Endothelial cell of umbilical vein (primary cell): ENCODE measurements at regions not wholly inside any gene's neighbourhood (a gene's known extent, or its start where the extent isn't known, plus 50 kb on each side); places are given as distances from the start of the nearest gene placed in this dataset.

Experiments
- BruUV-seq: library from RNA; stranded (reverse); fragments of 400-500 nt; replicated peaks from 2 replicates; lab custom pipeline; 2021; lab: Mats Ljungman, UMichigan
- CTCF ChIA-PET: fragments of 300-600, 350-600 bp; sonication (Branson Sonifier 250); formaldehyde crosslinking; loops from one replicate; lab custom pipeline; 2021; ENCODE audit warnings: antibody characterized with exemption, inconsistent platforms; lab: Charles Lee
- POLR2A ChIA-PET: fragments of 300-600, 350-600 bp; sonication (Branson Sonifier 250); formaldehyde crosslinking; loops from one replicate; lab custom pipeline; 2021; ENCODE audit warnings: antibody characterized with exemption, inconsistent platforms; lab: Charles Lee
- DNase-seq: peaks from one replicate; pipeline ENCODE4 v3.0.0-alpha.2; 2011; ENCODE audit warnings: low read depth, low spot score
- FAIRE-seq: peaks from 2 replicates; lab custom pipeline; 2011; peaks lifted over from hg19 to GRCh38; lab: Jason Lieb, UNC
- H2AFZ ChIP-seq: 2 replicates; pipeline ENCODE4 v1.6.0; 2012; ENCODE audit warnings: low read depth, low read length, control low read depth, inconsistent platforms
- H3K27ac ChIP-seq: 2 replicates; pipeline ENCODE4 v1.5.1; 2011; ENCODE audit warnings: low read depth, mild to moderate bottlenecking, control low read depth, low read length, moderate library complexity; ENCODE audit not compliant: insufficient read depth
- H3K27me3 ChIP-seq, 2 experiments: 2 replicates each; pipeline versions ENCODE4 v1.6.0 to v1.6.1; 2011; ENCODE audit warnings: low read length in 2 of 2, mixed read lengths in 1 of 2; ENCODE audit not compliant: control insufficient read depth in 2 of 2, insufficient read depth in 2 of 2
- H3K36me3 ChIP-seq, 2 experiments: 2 replicates in 1 of 2; 3 replicates in 1 of 2; pipeline ENCODE4 v1.5.1; 2011; ENCODE audit warnings: low read length in 2 of 2, mild to moderate bottlenecking in 1 of 2, moderate library complexity in 1 of 2; ENCODE audit not compliant: control insufficient read depth in 2 of 2, insufficient read depth in 2 of 2; ENCODE audit errors: extremely low read depth in 1 of 2
- H3K4me1 ChIP-seq: 3 replicates; pipeline ENCODE4 v1.5.1; 2011; ENCODE audit warnings: mild to moderate bottlenecking, low read length; ENCODE audit not compliant: control insufficient read depth, insufficient read depth; ENCODE audit errors: extremely low read depth
- H3K4me2 ChIP-seq: 2 replicates; pipeline ENCODE4 v1.6.1; 2011; ENCODE audit warnings: low read length, control low read depth, mixed read lengths; ENCODE audit not compliant: insufficient read depth
- H3K4me3 ChIP-seq, 3 experiments: fragments of 200-600 bp in 1 of 3; sonication (generic), shearing (Covaris generic) in 1 of 3; replicated peaks in 1 of 3; 2 replicates each; pipeline ENCODE4 v1.5.1; 2011 to 2016; ENCODE audit warnings: control low read depth in 3 of 3, low read length in 3 of 3, mild to moderate bottlenecking in 2 of 3, inconsistent platforms in 1 of 3, low read depth in 1 of 3, moderate library complexity in 1 of 3; ENCODE audit not compliant: insufficient read depth in 1 of 3
- H3K79me2 ChIP-seq: 2 replicates; pipeline ENCODE4 v1.6.0; 2012; ENCODE audit warnings: low read length, inconsistent platforms; ENCODE audit not compliant: control insufficient read depth, insufficient read depth
- H3K9ac ChIP-seq: replicated peaks from 2 replicates; pipeline ENCODE3; 2011; ENCODE audit warnings: low read length, control low read depth; ENCODE audit not compliant: insufficient read depth; ENCODE audit errors: extremely low read depth
- H3K9me1 ChIP-seq: replicated peaks from 3 replicates; pipeline ENCODE4 v1.6.0; 2011; ENCODE audit warnings: mild to moderate bottlenecking, low read length; ENCODE audit not compliant: control insufficient read depth, insufficient read depth; ENCODE audit errors: extremely low read depth
- H3K9me3 ChIP-seq: replicated peaks from 2 replicates; pipeline ENCODE4 v1.5.1; 2012; ENCODE audit warnings: low read length, inconsistent platforms; ENCODE audit not compliant: control insufficient read depth, insufficient read depth
- H4K20me1 ChIP-seq: replicated peaks from 2 replicates; pipeline ENCODE3; 2011; ENCODE audit warnings: mild to moderate bottlenecking, low read length; ENCODE audit not compliant: control insufficient read depth, insufficient read depth; ENCODE audit errors: extremely low read depth
- EZH2 ChIP-seq: IDR thresholded peaks from 2 replicates; pipeline ENCODE4 v1.6.1; 2012; ENCODE audit warnings: borderline replicate concordance, low read depth, mild to moderate bottlenecking, moderate library complexity, low read length, inconsistent platforms; ENCODE audit not compliant: severe bottlenecking
- FOS ChIP-seq: IDR thresholded peaks from 2 replicates; pipeline ENCODE4 v1.6.1; 2011; ENCODE audit warnings: mild to moderate bottlenecking, low read length, moderate library complexity, borderline replicate concordance; ENCODE audit not compliant: insufficient read depth
- GATA2 ChIP-seq: IDR thresholded peaks from 2 replicates; pipeline ENCODE4 v1.7.0; 2011; ENCODE audit warnings: low read depth, mild to moderate bottlenecking, moderate library complexity, mixed read lengths, low read length; ENCODE audit not compliant: insufficient read length, insufficient read depth
- JUN ChIP-seq: IDR thresholded peaks from 2 replicates; pipeline ENCODE4 v1.6.1; 2011; ENCODE audit warnings: borderline replicate concordance, low read depth; ENCODE audit not compliant: insufficient read length, insufficient read depth
- MAX ChIP-seq: IDR thresholded peaks from 2 replicates; pipeline ENCODE4 v1.6.1; 2011; ENCODE audit not compliant: insufficient read depth, insufficient read length
- MYC ChIP-seq: IDR thresholded peaks from one replicate; pipeline ENCODE4 v1.6.1; 2011; ENCODE audit warnings: mild to moderate bottlenecking, low read depth, low read length
- POLR2A ChIP-seq: IDR thresholded peaks from 2 replicates; pipeline ENCODE4 v1.6.1; 2012; ENCODE audit warnings: low read depth, mild to moderate bottlenecking, control low read depth, low read length
- POLR2AphosphoS5 ChIP-seq: IDR thresholded peaks from 2 replicates; pipeline ENCODE4 v1.6.1; 2012; ENCODE audit warnings: low read depth, mild to moderate bottlenecking, control low read depth, low read length, moderate library complexity; ENCODE audit not compliant: insufficient read depth
- dilution Hi-C: fragments of 300-500 bp; cut with MboI; formaldehyde crosslinking; loops from one replicate; pipeline ENCODE4 v1.15.0; 2019; ENCODE audit warnings: low sequenced_read_pairs; ENCODE audit not compliant: extremely low pct_ligation_motif_present
- intact Hi-C: fragments of 100-400 bp; cut with micrococcal nuclease; formaldehyde crosslinking; loops from one replicate; pipeline ENCODE4 v1.10.0; 2022
- TF ChIP-seq, protein P1 (sequence below), 2 donors: IDR thresholded peaks; 1 replicate in 1 of 2; 2 replicates in 1 of 2; pipeline ENCODE4 v1.5.1; 2011; ENCODE audit warnings: low read length in 2 of 2, mild to moderate bottlenecking in 2 of 2, moderate library complexity in 2 of 2, control low read depth in 1 of 2, inconsistent platforms in 1 of 2, low read depth in 1 of 2; ENCODE audit not compliant: insufficient read depth in 1 of 2; ENCODE audit errors: extremely low read depth in 1 of 2

DNA sequence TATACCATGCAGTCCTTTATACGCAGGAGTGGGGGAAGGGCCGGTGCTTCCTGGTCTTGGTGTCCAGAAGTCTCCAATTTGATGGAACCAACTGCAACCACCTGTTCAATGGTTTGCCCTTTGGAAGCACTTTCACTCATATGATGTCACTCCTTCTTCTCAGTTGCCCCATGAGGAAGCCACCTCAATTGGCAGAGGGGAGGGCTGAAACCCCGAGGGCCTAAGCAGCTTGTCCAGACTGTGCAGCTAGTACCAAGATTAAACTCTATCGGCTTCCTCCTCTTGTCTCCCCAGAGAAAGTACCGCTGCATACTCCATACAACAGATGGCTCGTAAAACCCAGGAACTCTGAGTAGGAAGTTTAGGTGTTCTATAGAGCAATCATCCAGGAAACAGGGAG is 789.4 kb downstream of the TYW1 start:
- POLR2A ChIA-PET = no interaction called here
- Histone ChIP-seq H3K79me2 (no peaks in the 10 kb centered on the region), H4K20me1 (no peaks in the 10 kb centered on the region), H2AFZ (no peak overlapping the region), H3K9ac (no peak overlapping the region), H3K9me1 (no peaks in the 10 kb centered on the region), H3K4me2 (no peak overlapping the region), H3K4me3 (no peak overlapping the region), H3K27ac (no peak overlapping the region), H3K27me3 (no peaks in the 10 kb centered on the region), H3K9me3 (peaks cover 6% of the 10 kb centered on the region), H3K36me3 (no peaks in the 10 kb centered on the region), H3K4me1 (no peaks in the 10 kb centered on the region)
- intact Hi-C loops = no loop called here
- CTCF ChIA-PET = no interaction called here
- TF ChIP-seq, protein P1, sequence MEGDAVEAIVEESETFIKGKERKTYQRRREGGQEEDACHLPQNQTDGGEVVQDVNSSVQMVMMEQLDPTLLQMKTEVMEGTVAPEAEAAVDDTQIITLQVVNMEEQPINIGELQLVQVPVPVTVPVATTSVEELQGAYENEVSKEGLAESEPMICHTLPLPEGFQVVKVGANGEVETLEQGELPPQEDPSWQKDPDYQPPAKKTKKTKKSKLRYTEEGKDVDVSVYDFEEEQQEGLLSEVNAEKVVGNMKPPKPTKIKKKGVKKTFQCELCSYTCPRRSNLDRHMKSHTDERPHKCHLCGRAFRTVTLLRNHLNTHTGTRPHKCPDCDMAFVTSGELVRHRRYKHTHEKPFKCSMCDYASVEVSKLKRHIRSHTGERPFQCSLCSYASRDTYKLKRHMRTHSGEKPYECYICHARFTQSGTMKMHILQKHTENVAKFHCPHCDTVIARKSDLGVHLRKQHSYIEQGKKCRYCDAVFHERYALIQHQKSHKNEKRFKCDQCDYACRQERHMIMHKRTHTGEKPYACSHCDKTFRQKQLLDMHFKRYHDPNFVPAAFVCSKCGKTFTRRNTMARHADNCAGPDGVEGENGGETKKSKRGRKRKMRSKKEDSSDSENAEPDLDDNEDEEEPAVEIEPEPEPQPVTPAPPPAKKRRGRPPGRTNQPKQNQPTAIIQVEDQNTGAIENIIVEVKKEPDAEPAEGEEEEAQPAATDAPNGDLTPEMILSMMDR (IDR thresholded peaks at IDR 0.05; ENCODE audit: extremely low read depth in 1 of 2, insufficient read depth in 1 of 2, low read depth in 1 of 2, low read length in 2 of 2) = no peak
- TF ChIP-seq MAX = no peak
- TF ChIP-seq EZH2 = no peak
- no peak for TF ChIP-seq JUN
- TF ChIP-seq FOS = no peak
- TF ChIP-seq GATA2 = no peak
- TF ChIP-seq POLR2AphosphoS5 = no peak
- no peak for TF ChIP-seq MYC
- no peak for TF ChIP-seq POLR2A
- FAIRE-seq = no peak
- BruUV-seq = no TSS peak
- DNase-seq = no peak
- dilution Hi-C loops = no loop called here
